GM12873 (cell line): ENCODE measurements at regions not wholly inside any gene's neighbourhood (a gene's known extent, or its start where the extent isn't known, plus 50 kb on each side); places are given as distances from the start of the nearest gene placed in this dataset.

Experiments used
- TF ChIP-seq, protein P1 (sequence below): IDR thresholded peaks from 2 replicates; pipeline ENCODE4 v1.5.1; 2012; ENCODE audit warnings: low read depth, mild to moderate bottlenecking, moderate library complexity, low read length, control low read depth; ENCODE audit not compliant: insufficient read depth; ENCODE audit errors: missing control alignments

DNA sequence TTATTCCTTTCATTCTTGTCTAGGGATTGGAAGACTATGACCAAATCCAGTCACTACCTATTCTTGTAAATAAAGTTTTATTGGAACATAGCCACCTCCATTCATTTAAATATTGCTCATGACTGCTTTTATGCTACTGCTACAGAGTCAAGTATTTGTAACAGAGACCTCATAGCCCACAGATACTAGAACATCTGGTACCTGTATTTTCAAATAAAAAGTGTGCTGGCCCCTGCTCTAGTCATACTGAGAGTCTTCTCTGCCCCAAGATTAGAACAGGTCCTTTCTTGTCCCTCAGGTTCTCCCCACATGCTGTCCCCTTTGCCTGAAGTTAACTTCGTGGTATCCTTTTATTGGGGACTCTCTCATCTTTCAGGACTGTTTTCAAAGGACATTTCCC, 422.3 kb downstream of the CBLN4 start:
- TF ChIP-seq, protein P1, sequence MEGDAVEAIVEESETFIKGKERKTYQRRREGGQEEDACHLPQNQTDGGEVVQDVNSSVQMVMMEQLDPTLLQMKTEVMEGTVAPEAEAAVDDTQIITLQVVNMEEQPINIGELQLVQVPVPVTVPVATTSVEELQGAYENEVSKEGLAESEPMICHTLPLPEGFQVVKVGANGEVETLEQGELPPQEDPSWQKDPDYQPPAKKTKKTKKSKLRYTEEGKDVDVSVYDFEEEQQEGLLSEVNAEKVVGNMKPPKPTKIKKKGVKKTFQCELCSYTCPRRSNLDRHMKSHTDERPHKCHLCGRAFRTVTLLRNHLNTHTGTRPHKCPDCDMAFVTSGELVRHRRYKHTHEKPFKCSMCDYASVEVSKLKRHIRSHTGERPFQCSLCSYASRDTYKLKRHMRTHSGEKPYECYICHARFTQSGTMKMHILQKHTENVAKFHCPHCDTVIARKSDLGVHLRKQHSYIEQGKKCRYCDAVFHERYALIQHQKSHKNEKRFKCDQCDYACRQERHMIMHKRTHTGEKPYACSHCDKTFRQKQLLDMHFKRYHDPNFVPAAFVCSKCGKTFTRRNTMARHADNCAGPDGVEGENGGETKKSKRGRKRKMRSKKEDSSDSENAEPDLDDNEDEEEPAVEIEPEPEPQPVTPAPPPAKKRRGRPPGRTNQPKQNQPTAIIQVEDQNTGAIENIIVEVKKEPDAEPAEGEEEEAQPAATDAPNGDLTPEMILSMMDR = no peak

DNA sequence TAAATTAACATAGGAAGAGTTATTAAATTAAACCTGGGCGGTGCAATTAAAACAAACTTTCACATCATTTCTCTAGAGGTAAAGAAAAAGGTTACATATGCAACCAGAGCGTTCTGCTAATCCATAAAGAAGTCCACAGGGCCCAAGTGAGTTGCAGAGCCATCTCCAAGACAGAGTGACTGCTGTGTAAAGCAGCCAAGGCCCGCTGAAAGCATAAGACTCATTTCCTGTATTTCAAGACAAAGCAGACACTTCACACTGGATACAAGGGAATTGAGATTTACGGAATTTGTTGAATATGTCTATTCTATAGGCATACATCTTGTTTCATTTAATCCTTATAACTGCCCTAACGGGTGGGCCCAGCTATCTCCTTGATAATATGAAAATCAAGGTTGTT, 422.8 kb downstream of the CBLN4 start:
- TF ChIP-seq, protein P1 = no peak

DNA sequence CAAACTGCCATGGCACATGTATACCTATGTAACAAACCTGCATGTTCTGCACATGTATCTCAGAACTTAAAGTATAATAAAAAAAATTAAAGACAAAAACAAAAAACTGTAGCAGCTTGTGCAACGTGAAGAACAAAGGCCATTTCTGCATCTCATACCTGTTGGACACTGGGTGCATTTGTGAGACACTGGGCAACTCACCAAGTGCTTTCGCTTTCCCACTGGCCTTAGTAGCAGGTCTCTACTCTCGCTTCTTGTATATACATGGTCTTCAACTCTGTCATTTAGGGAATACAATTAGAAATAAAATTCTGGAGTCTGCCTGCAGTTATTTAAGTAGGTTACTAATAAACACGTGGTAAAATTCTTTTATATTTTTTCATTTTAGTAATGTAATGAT, 423.8 kb downstream of the CBLN4 start:
- TF ChIP-seq, protein P1 = no peak

DNA sequence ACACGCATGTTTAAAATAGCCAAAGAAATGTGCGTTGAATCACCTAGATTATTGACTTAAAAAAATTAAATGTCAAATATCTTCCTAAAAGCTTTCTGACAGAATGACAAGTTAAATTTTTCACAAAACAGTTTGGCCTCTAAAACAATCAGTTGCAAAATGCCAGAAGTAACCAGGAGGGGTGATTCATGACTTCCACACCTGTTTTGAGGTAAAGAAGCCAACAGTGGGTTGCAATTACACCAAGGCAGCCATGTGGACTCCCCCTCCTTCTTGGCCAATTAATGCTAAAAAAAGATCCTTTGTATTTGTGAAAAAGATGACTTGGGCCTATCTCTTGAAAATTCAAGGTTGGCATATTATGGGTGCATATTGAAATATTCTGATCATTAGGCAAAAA, 424.8 kb downstream of the CBLN4 start:
- TF ChIP-seq, protein P1 = no peak

DNA sequence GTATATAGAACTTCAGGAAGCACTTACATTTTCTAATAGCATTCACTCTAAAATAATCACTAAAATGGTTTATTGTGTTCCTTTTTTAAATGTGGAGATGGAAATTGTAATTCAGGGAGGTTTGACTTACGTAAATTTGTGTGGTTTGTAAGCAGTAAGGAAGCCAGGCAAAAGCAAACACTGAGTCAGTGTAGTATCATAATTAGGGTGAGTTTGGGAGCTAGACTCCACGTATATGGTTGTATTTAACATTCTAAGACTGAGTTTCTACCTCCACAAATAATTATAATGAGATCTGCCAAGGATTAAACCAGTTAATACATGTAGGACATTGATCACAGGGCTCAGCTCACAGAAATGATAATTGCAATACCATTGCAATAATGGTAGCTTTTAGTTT, 425.5 kb downstream of the CBLN4 start:
- TF ChIP-seq, protein P1 = no peak

DNA sequence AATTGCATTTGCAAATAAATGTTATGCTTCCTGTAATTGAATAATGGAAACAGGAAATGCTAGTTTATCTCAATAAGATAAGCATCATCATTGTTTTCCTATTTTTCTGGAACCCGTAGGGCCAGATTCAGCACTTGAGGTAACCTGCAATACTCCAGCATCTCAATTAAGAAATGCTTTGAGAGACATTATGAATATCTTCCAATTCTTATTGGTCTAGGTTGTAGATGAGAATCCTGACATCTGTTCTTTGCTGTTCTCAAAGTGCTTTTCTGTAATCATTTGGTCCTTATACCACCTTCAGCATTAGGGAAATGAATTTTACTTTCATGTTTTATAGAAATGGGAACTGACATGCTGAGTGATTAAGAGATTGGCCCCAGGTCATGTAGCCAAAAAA, 428.3 kb downstream of the CBLN4 start:
- TF ChIP-seq, protein P1 = no peak

DNA sequence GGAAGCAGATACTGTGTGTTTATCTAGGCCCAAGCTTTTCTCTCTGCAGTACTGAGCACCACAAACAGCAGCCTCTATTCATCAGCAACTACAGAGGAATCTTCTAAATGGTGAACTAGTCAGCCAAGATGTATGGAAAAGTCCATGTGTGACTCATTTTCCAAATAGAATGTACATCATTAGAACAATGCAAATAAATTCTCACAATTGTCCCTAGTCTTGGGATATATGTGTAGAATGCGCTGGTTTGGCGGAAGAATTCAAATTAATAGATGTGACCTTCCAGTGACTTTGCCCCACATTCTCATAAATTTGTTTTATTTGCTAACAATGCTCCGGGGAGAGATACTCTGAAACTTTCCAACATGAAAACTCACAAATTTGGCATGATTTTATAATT, 436.2 kb downstream of the CBLN4 start:
- TF ChIP-seq, protein P1 = no peak
